ENCODE measurements at regions not wholly inside any gene's neighbourhood (a gene's known extent, or its start where the extent isn't known, plus 50 kb on each side); places are given as distances from the start of the nearest gene placed in this dataset.
"Not testable (repeated sequence)": the region's sequence is repeated elsewhere in the genome, so short reads cannot be mapped to it uniquely, and the experiment has no call there.

- no peaks in the 10 kb centered on the region for H3K4me1 ChIP-seq (replicated peaks in 1 of 2)
- in situ Hi-C loops (cut with MboI; ENCODE audit: low pct_unique_long_range_greater_than_20kb in 2 of 9, low sequenced_read_pairs in 9 of 9, unreplicated experiment in 9 of 9), result no loop called here
- no peak for ATAC-seq (replicated peaks in 6 of 8)
- no peak overlapping the region for H3K4me3 ChIP-seq
- H3K27ac ChIP-seq, result no peak overlapping the region
- 31 to 88% (median 78%) methylated on average over 1 to 10 of the region's 10 CpGs; no CpG with 5 or more reads in 2 of the 10 experiments for WGBS, 10 experiments
These were observed 157.7 kb upstream of the TMEM132C start for GRCh38 chr12:128109236-128109635.

DNA sequence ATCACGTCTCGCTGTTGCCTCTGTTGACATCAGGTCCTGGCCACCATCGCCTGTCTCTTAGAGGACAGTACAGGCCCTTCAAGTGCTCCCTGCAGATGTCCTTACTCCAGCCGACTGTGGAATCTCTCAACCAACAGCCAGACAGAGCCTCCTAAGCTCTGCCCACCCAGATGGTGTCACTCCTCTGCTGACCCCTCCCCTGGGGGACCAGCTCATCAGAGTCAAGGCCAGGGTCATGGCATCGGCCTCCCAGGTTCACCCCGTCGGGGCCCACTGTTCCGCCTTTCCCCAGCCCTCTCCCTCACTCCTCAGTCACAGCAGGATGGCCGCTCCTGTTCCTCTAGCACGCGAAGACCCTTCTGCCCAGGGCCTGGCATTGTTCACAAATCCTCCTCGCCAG lies 157.3 kb upstream of the TMEM132C start:
- H3K4me3 ChIP-seq, result no peak overlapping the region
- H3K4me1 ChIP-seq (replicated peaks in 1 of 2), result no peaks in the 10 kb centered on the region
- WGBS, 10 experiments, result 23 to 100% (median 58%) methylated on average over 2 to 10 of the region's 12 CpGs; no CpG with 5 or more reads in 6 of the 10 experiments
- H3K27ac ChIP-seq, result no peak overlapping the region
- no peak for ATAC-seq (replicated peaks in 6 of 8)
- in situ Hi-C loops (cut with MboI; ENCODE audit: low pct_unique_long_range_greater_than_20kb in 2 of 9, low sequenced_read_pairs in 9 of 9, unreplicated experiment in 9 of 9), result no loop called here

DNA sequence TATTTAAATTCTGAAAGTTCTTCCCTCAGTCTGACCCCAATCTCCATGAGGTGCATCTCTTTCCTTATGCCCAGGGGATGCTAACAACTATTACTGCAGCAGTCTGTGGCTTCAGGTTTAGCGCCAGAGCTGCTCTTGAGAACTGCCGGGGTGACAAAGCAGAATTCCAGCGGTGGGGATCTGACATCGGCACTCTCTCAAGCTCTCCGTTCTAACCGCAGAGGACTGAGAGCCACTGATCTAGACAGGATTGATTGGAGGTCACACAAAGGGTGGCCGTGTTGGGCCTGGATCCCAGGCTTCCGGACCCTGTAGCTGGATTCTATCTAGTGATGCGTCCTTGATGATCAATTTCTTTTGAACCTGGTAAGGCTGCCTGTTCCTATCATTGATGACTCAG lies 155.6 kb upstream of the TMEM132C start:
- Histone ChIP-seq H3K27ac (no peak overlapping the region), H3K4me3 (no peak overlapping the region), H3K4me1 (replicated peaks in 1 of 2) (no peaks in the 10 kb centered on the region)
- in situ Hi-C loops (cut with MboI; ENCODE audit: low pct_unique_long_range_greater_than_20kb in 2 of 9, low sequenced_read_pairs in 9 of 9, unreplicated experiment in 9 of 9), result no loop called here
- ATAC-seq (replicated peaks in 6 of 8), result peak in 1 of 8 experiments; percentile 46
- 14 to 93% (median 61%) methylated on average over 1 to 7 of the region's 9 CpGs; no CpG with 5 or more reads in 2 of the 10 experiments for WGBS, 10 experiments

DNA sequence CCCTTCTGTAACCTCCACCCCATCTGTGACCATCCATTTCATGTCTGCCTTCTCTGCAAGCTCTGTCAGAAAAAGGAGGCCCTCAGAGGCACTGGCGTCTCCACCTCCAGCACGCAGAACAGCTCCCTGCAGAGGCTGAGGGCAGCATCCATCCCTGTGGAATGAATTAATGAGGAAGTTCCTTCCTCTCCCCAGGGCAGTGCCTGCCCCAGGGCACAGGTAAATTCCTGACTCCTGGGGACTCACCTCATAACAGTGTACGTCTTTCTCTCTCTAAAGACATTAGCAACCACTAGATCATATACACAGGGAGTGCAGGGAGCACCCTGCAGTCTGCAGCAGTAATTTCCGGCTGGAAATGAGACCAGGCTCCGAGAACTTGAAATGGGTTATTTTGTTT lies 155.0 kb upstream of the TMEM132C start:
- peak in 1 of 8 experiments; percentile 36 for ATAC-seq (replicated peaks in 6 of 8)
- no peak overlapping the region for H3K4me3 ChIP-seq
- H3K4me1 ChIP-seq (replicated peaks in 1 of 2), result no peaks in the 10 kb centered on the region
- WGBS, 10 experiments, result 0 to 79% (median 38%) methylated on average over 1 to 4 of the region's 5 CpGs; no CpG with 5 or more reads in 3 of the 10 experiments
- in situ Hi-C loops (cut with MboI; ENCODE audit: low pct_unique_long_range_greater_than_20kb in 2 of 9, low sequenced_read_pairs in 9 of 9, unreplicated experiment in 9 of 9), result no loop called here
- no peak overlapping the region for H3K27ac ChIP-seq

GRCh38 chr12:128113250-128113649 lies 153.7 kb upstream of the TMEM132C start:
- in situ Hi-C loops (cut with MboI; ENCODE audit: low pct_unique_long_range_greater_than_20kb in 2 of 9, low sequenced_read_pairs in 9 of 9, unreplicated experiment in 9 of 9); H3K4me3 ChIP-seq; H3K27ac ChIP-seq; H3K4me1 ChIP-seq (replicated peaks in 1 of 2); ATAC-seq (replicated peaks in 6 of 8): not testable (repeated sequence)
- 10 to 93% (median 48%) methylated on average over 2 to 4 of the region's 5 CpGs; no CpG with 5 or more reads in 2 of the 10 experiments for WGBS, 10 experiments

DNA sequence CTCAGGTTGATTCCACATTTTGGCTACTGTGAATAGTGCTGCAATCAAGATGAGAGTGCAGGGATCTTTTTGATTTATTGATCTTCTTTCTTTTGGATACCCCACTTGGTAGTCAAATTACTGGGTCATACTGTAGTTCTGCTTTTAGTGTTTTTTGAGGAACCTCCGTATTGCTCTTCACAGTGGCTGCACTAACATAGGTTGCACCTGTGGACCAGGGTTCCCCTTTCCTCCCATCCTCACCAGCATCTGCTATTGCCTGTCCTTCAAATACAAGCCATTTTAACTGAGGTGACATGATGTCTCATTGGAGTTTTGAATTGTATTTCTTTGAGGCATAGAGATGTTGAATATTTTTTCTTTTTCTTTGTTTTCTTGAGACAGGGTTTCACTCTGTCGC lies 152.5 kb upstream of the TMEM132C start:
- Histone ChIP-seq H3K27ac (no peak overlapping the region), H3K4me3 (no peak overlapping the region), H3K4me1 (replicated peaks in 1 of 2) (no peaks in the 10 kb centered on the region)
- no peak for ATAC-seq (replicated peaks in 6 of 8)
- 13 to 100% (median 60%) methylated on average over 1 to 2 of the region's 2 CpGs; no CpG with 5 or more reads in 3 of the 10 experiments for WGBS, 10 experiments
- in situ Hi-C loops (cut with MboI; ENCODE audit: low pct_unique_long_range_greater_than_20kb in 2 of 9, low sequenced_read_pairs in 9 of 9, unreplicated experiment in 9 of 9), result no loop called here

GRCh38 chr12:128116537-128116936 lies 150.4 kb upstream of the TMEM132C start:
- no peak for ATAC-seq (replicated peaks in 6 of 8)
- no peaks in the 10 kb centered on the region for H3K4me1 ChIP-seq (replicated peaks in 1 of 2)
- no peak overlapping the region for H3K27ac ChIP-seq
- 0 to 90% (median 67%) methylated on average over 2 to 5 of the region's 5 CpGs; no CpG with 5 or more reads in 2 of the 10 experiments for WGBS, 10 experiments
- in situ Hi-C loops (cut with MboI; ENCODE audit: low pct_unique_long_range_greater_than_20kb in 2 of 9, low sequenced_read_pairs in 9 of 9, unreplicated experiment in 9 of 9), result no loop called here
- H3K4me3 ChIP-seq, result no peak overlapping the region

DNA sequence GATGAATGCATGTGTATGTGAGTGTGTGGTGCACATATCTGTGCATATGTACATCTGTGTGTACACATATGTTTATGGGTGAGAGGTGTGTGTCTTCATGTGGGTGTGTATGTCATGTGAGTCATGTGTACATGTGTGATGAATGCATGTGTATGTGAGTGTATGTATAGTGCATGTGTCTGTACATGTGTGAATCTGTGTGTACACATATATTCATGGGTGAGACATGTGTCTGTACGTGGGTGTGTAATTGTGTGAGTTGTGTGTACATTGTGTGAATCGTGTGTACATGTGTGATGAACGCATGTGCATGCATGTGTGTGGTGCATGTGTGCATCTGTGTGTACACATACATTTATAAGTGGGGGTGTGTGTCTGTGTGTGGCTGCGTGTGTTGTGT lies 146.9 kb upstream of the TMEM132C start:
- Histone ChIP-seq H3K4me1 (replicated peaks in 1 of 2) (no peaks in the 10 kb centered on the region), H3K4me3 (no peak overlapping the region), H3K27ac (no peak overlapping the region)
- no peak for ATAC-seq (replicated peaks in 6 of 8)
- WGBS, 10 experiments, result 60% methylated on average over 1 of the region's 4 CpGs; no CpG with 5 or more reads in 9 of the 10 experiments
- in situ Hi-C loops (cut with MboI; ENCODE audit: low pct_unique_long_range_greater_than_20kb in 2 of 9, low sequenced_read_pairs in 9 of 9, unreplicated experiment in 9 of 9), result no loop called here

DNA sequence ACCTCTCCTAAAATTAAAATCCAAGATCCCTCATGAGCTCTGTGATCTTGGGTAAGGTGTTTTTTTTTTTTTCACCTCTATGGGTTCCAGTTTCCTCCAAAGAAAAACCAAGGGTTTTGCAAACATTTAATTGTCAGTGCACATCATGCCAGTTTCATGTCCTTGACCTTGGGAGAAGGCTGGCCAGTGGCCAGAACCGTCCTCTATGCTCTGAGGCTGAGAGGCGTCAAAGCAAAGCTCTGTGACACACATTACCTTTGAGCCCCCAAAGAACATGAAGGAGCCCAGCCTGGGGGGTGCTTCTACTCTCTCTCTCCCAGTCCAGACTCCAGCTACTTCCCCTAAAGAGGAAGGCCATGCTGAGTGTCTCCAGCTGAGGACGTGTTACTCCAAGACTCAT lies 145.5 kb upstream of the TMEM132C start:
- Histone ChIP-seq H3K27ac (no peak overlapping the region), H3K4me3 (no peak overlapping the region), H3K4me1 (replicated peaks in 1 of 2) (no peaks in the 10 kb centered on the region)
- WGBS, 10 experiments, result 33 to 86% (median 50%) methylated on average over 1 to 3 of the region's 3 CpGs; no CpG with 5 or more reads in 6 of the 10 experiments
- no peak for ATAC-seq (replicated peaks in 6 of 8)
- in situ Hi-C loops (cut with MboI; ENCODE audit: low pct_unique_long_range_greater_than_20kb in 2 of 9, low sequenced_read_pairs in 9 of 9, unreplicated experiment in 9 of 9), result no loop called here

GRCh38 chr12:128123096-128123495 lies 143.9 kb upstream of the TMEM132C start:
- WGBS, 10 experiments, result 46 to 94% (median 63%) methylated on average over 3 to 8 of the region's 8 CpGs
- H3K4me3 ChIP-seq, result no peak overlapping the region
- no peaks in the 10 kb centered on the region for H3K4me1 ChIP-seq (replicated peaks in 1 of 2)
- H3K27ac ChIP-seq, result no peak overlapping the region
- ATAC-seq (replicated peaks in 6 of 8), result peak in 1 of 8 experiments; percentile 78
- in situ Hi-C loops (cut with MboI; ENCODE audit: low pct_unique_long_range_greater_than_20kb in 2 of 9, low sequenced_read_pairs in 9 of 9, unreplicated experiment in 9 of 9), result no loop called here

- no peak for ATAC-seq (replicated peaks in 6 of 8)
- 0 to 84% (median 31%) methylated on average over 1 to 4 of the region's 4 CpGs; no CpG with 5 or more reads in 2 of the 10 experiments for WGBS, 10 experiments
- no peak overlapping the region for H3K27ac ChIP-seq
- no peaks in the 10 kb centered on the region for H3K4me1 ChIP-seq (replicated peaks in 1 of 2)
- H3K4me3 ChIP-seq, result no peak overlapping the region
- in situ Hi-C loops (cut with MboI; ENCODE audit: low pct_unique_long_range_greater_than_20kb in 2 of 9, low sequenced_read_pairs in 9 of 9, unreplicated experiment in 9 of 9), result no loop called here
These were observed 135.0 kb upstream of the TMEM132C start for GRCh38 chr12:128131955-128132354.

- Histone ChIP-seq H3K4me3 (no peak overlapping the region), H3K4me1 (replicated peaks in 1 of 2) (no peaks in the 10 kb centered on the region), H3K27ac (no peak overlapping the region)
- WGBS, 10 experiments, result 11 to 100% (median 30%) methylated on average over 1 to 6 of the region's 7 CpGs; no CpG with 5 or more reads in 2 of the 10 experiments
- peak in 1 of 8 experiments; percentile 69 for ATAC-seq (replicated peaks in 6 of 8)
- in situ Hi-C loops (cut with MboI; ENCODE audit: low pct_unique_long_range_greater_than_20kb in 2 of 9, low sequenced_read_pairs in 9 of 9, unreplicated experiment in 9 of 9), result no loop called here
These were observed 133.5 kb upstream of the TMEM132C start for GRCh38 chr12:128133321-128134073.

GRCh38 chr12:128137140-128137539 lies 129.8 kb upstream of the TMEM132C start:
- Histone ChIP-seq H3K27ac (no peak overlapping the region), H3K4me3 (no peak overlapping the region), H3K4me1 (replicated peaks in 1 of 2) (no peaks in the 10 kb centered on the region)
- 0 to 81% (median 23%) methylated on average over 1 to 6 of the region's 6 CpGs; no CpG with 5 or more reads in 1 of the 10 experiments for WGBS, 10 experiments
- in situ Hi-C loops (cut with MboI; ENCODE audit: low pct_unique_long_range_greater_than_20kb in 2 of 9, low sequenced_read_pairs in 9 of 9, unreplicated experiment in 9 of 9), result no loop called here
- ATAC-seq (replicated peaks in 6 of 8), result no peak

- Histone ChIP-seq H3K4me1 (replicated peaks in 1 of 2) (no peaks in the 10 kb centered on the region), H3K4me3 (no peak overlapping the region), H3K27ac (no peak overlapping the region)
- no peak for ATAC-seq (replicated peaks in 6 of 8)
- in situ Hi-C loops (cut with MboI; ENCODE audit: low pct_unique_long_range_greater_than_20kb in 2 of 9, low sequenced_read_pairs in 9 of 9, unreplicated experiment in 9 of 9), result no loop called here
- WGBS, 10 experiments, result 20 to 83% (median 65%) methylated on average over 1 of the region's 1 CpG; no CpG with 5 or more reads in 4 of the 10 experiments
These were observed 128.8 kb upstream of the TMEM132C start for GRCh38 chr12:128138125-128138524.

Data from motor neuron (in vitro differentiated cells).